GM10248 (cell line): ENCODE measurements at regions not wholly inside any gene's neighbourhood (a gene's known extent, or its start where the extent isn't known, plus 50 kb on each side); places are given as distances from the start of the nearest gene placed in this dataset.

Source experiments
- CTCF ChIA-PET: fragments of 300-600 bp; sonication (Branson Sonifier 250); formaldehyde crosslinking; extraction: SDS; loops from one replicate; lab custom pipeline; 2021; ENCODE audit warnings: antibody characterized with exemption; lab: Yijun Ruan, JAX
- POLR2A ChIA-PET: fragments of 350-650 bp; sonication (Branson Sonifier 250); formaldehyde crosslinking; extraction: SDS; loops from one replicate; lab custom pipeline; 2020; ENCODE audit warnings: antibody characterized with exemption; lab: Yijun Ruan, JAX
- DNase-seq: peaks from one replicate; pipeline ENCODE4 v3.0.0; 2012; ENCODE audit errors: extremely low spot score
- CTCF ChIP-seq: IDR thresholded peaks from 2 replicates; pipeline ENCODE4 v1.5.1; 2012; ENCODE audit warnings: mild to moderate bottlenecking, low read depth; ENCODE audit errors: extremely low read depth, missing control alignments, control extremely low read depth

GRCh38 chr20:52631469-52631868 lies 340.7 kb upstream of the TSHZ2 start:
- CTCF ChIA-PET = interaction anchor here (1.7 to 2.3 kb wide), 3 partner anchors 12 to 33 kb away, joined by 4 to 9 read pairs (median 5); no protein-coding TSS in a partner anchor
- POLR2A ChIA-PET = no interaction called here
- DNase-seq = no peak
- TF ChIP-seq CTCF = no peak

- ChIA-PET CTCF (no interaction called here), POLR2A (no interaction called here)
- no peak for DNase-seq
- TF ChIP-seq CTCF = no peak
These were observed 342.0 kb upstream of the TSHZ2 start for GRCh38 chr20:52630138-52630537.

GRCh38 chr20:52624281-52624680 lies 347.9 kb upstream of the TSHZ2 start:
- no peak for TF ChIP-seq CTCF
- CTCF ChIA-PET = no interaction called here
- DNase-seq = no peak
- POLR2A ChIA-PET = no interaction called here

GRCh38 chr20:52622081-52622480 lies 350.1 kb upstream of the TSHZ2 start:
- no peak for TF ChIP-seq CTCF
- ChIA-PET CTCF (no interaction called here), POLR2A (no interaction called here)
- DNase-seq = no peak

DNA sequence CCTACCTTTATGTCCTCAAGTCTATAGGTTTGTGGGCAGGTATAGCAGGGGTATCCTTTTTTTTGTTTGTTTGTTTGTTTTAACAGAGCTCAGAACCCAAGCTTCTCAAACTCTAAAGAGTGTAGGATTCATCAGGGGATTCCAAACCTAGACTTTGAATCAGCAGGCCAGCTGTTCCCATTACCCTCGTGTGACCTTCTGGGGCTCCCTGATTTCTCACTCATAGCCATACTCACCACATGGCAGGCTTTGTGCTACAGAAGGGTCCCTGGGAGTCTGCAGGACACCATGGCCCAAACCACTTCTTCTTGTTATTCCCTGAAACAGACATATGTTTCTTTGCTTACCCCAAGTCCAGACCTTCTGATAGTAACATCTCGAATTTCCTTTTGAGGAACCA lies 350.8 kb upstream of the TSHZ2 start:
- TF ChIP-seq CTCF = no peak
- ChIA-PET CTCF (no interaction called here), POLR2A (no interaction called here)
- no peak for DNase-seq

DNA sequence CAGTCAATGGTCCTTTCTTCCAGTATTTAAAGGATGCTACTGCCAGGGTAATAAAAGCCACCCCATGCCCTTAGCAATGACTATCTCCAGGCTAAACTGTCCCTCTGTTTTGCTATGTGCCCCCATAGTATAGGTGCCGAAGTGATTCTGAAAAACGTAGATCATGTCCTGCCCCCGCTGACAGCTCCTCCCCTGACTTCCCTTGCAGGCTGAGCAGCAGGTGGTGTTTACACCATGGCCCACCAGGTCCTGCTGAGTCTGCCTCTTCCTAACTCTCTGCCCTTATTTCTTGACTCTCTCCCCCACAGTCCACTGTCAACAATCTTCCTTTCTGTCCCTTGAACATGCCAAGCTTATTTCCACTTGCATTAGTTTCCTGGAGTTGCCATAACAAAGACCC lies 352.5 kb upstream of the TSHZ2 start:
- ChIA-PET CTCF (no interaction called here), POLR2A (no interaction called here)
- no peak for TF ChIP-seq CTCF
- no peak for DNase-seq

DNA sequence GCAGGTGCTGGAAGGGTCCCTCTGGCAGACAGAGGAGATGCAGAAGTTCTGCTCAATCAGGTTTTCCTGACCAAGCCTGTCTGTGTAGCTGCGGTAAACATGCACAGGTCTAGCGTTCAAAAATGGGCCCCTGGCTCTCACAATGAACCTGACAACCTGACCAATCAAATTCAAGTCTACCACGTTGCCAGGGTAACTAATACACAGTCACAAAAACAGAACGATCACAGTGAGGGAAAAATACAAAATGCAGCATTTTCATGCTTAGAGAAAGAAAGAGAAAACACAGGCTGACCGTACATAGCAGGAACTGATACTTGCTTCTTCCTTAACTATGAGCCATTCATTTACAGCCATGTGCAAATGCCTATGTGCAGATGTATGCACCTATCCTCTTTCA lies 353.1 kb upstream of the TSHZ2 start:
- DNase-seq = no peak
- ChIA-PET CTCF (no interaction called here), POLR2A (no interaction called here)
- TF ChIP-seq CTCF = no peak
